GM23338 (cell line): ENCODE measurements at regions not wholly inside any gene's neighbourhood (a gene's known extent, or its start where the extent isn't known, plus 50 kb on each side); places are given as distances from the start of the nearest gene placed in this dataset.

ENCODE experiments used
- ATAC-seq: fragments of 200-7000 bp; cut with Tn5 transposase; 3 replicates; pipeline ENCODE4 v1.9.1; 2020
- DNase-seq: peaks from one replicate; pipeline ENCODE4 v3.0.0-alpha.2; 2015; ENCODE audit warnings: low spot score
- H2AFZ ChIP-seq: fragments of 200-600 bp; sonication (generic); 2 replicates; pipeline ENCODE4 v1.8.0; 2016; ENCODE audit warnings: antibody characterized with exemption, mild to moderate bottlenecking, moderate library complexity
- H3F3A ChIP-seq: fragments of 200-600 bp; sonication (generic); replicated peaks from 2 replicates; pipeline ENCODE4 v1.8.0; 2017; ENCODE audit warnings: antibody characterized with exemption, mixed run types, low read depth
- H3K27ac ChIP-seq: fragments of 200-600 bp; sonication (generic); 2 replicates; pipeline ENCODE4 v1.6.1; 2016; ENCODE audit warnings: low read depth
- H3K27me3 ChIP-seq: fragments of 200-600 bp; sonication (generic); 2 replicates; pipeline ENCODE4 v1.8.0; 2016; ENCODE audit warnings: mild to moderate bottlenecking, mixed run types, moderate library complexity; ENCODE audit not compliant: insufficient read depth
- H3K36me3 ChIP-seq: fragments of 200-600 bp; sonication (generic); 2 replicates; pipeline ENCODE4 v1.8.0; 2016; ENCODE audit warnings: mild to moderate bottlenecking; ENCODE audit not compliant: insufficient read depth
- H3K4me1 ChIP-seq: fragments of 200-600 bp; sonication (generic); 2 replicates; pipeline ENCODE4 v1.8.0; 2016; ENCODE audit warnings: mild to moderate bottlenecking, moderate library complexity; ENCODE audit not compliant: insufficient read depth
- H3K4me2 ChIP-seq: fragments of 200-600 bp; sonication (generic); 2 replicates; pipeline ENCODE4 v1.7.1; 2017; ENCODE audit warnings: mixed run types
- H3K4me3 ChIP-seq: fragments of 200-600 bp; sonication (generic); 2 replicates; pipeline ENCODE4 v1.6.1; 2016; ENCODE audit warnings: mixed run types
- H3K79me2 ChIP-seq: fragments of 200-600 bp; sonication (generic); replicated peaks from 2 replicates; pipeline ENCODE4 v1.8.0; 2017; ENCODE audit warnings: mild to moderate bottlenecking; ENCODE audit not compliant: insufficient read depth
- H3K9me2 ChIP-seq: fragments of 200-600 bp; sonication (generic); 2 replicates; pipeline ENCODE4 v1.8.0; 2017; ENCODE audit not compliant: insufficient read depth
- H4K20me1 ChIP-seq: fragments of 200-600 bp; sonication (generic); replicated peaks from 2 replicates; pipeline ENCODE4 v1.8.0; 2017; ENCODE audit warnings: mild to moderate bottlenecking; ENCODE audit not compliant: insufficient read depth
- H3K27ac Mint-ChIP-seq: 2 replicates; pipeline ENCODE4 v1.8.0; 2020; ENCODE audit warnings: inconsistent platforms, mild to moderate bottlenecking, moderate library complexity, mixed read lengths
- H3K27me3 Mint-ChIP-seq: 3 replicates; pipeline ENCODE4 v1.8.0; 2022; ENCODE audit warnings: low read depth, mild to moderate bottlenecking, moderate library complexity, mixed read lengths, inconsistent platforms; ENCODE audit not compliant: insufficient read depth, poor library complexity
- H3K36me3 Mint-ChIP-seq: 3 replicates; pipeline ENCODE4 v1.8.0; 2021; ENCODE audit warnings: low read depth, mild to moderate bottlenecking, inconsistent platforms, moderate library complexity, mixed read lengths
- H3K4me1 Mint-ChIP-seq: 3 replicates; pipeline ENCODE4 v1.8.0; 2020; ENCODE audit warnings: mild to moderate bottlenecking, inconsistent platforms, mixed read lengths
- H3K4me3 Mint-ChIP-seq: 3 replicates; pipeline ENCODE4 v1.8.0; 2021; ENCODE audit warnings: moderate library complexity, mild to moderate bottlenecking, inconsistent platforms, mixed read lengths
- H3K9me3 Mint-ChIP-seq: 3 replicates; pipeline ENCODE4 v1.8.0; 2020; ENCODE audit warnings: moderate library complexity, mild to moderate bottlenecking, inconsistent platforms, mixed read lengths
- CREB1 ChIP-seq: fragments of 250-450 bp; sonication (Bioruptor Pico); IDR thresholded peaks from 2 replicates; pipeline ENCODE4 v1.5.0; 2020; ENCODE audit warnings: low read depth, mild to moderate bottlenecking, moderate library complexity
- EZH2phosphoT487 ChIP-seq: fragments of 200-600 bp; sonication (generic); IDR thresholded peaks from one replicate; pipeline ENCODE4 v1.8.1; 2018; ENCODE audit warnings: antibody characterized with exemption; ENCODE audit not compliant: unreplicated experiment
- POLR2AphosphoS5 ChIP-seq: IDR thresholded peaks from 2 replicates; pipeline ENCODE4 v1.6.1; 2016; ENCODE audit warnings: antibody characterized with exemption, low read depth
- STAT1 ChIP-seq: IDR thresholded peaks from one replicate; pipeline ENCODE4 v1.6.1; 2016; ENCODE audit warnings: antibody characterized with exemption; ENCODE audit not compliant: unreplicated experiment
- ZNF114 ChIP-seq: fragments of 250-450 bp; sonication (Bioruptor Pico); IDR thresholded peaks from 2 replicates; pipeline ENCODE4 v1.5.0; 2020; ENCODE audit warnings: mild to moderate bottlenecking, moderate library complexity
- ZNF331 ChIP-seq: fragments of 250-450 bp; sonication (Bioruptor Pico); IDR thresholded peaks from 2 replicates; pipeline ENCODE4 v1.5.0; 2020; ENCODE audit warnings: low read depth, mild to moderate bottlenecking, moderate library complexity
- TF ChIP-seq, protein P1 (sequence below): fragments of 250-450 bp; sonication (Bioruptor Pico); IDR thresholded peaks from 2 replicates; pipeline ENCODE4 v1.5.0; 2020; ENCODE audit warnings: mild to moderate bottlenecking, moderate library complexity
- TF ChIP-seq, protein P2 (sequence below): IDR thresholded peaks from 2 replicates; pipeline ENCODE4 v1.6.1; 2016; ENCODE audit warnings: antibody characterized with exemption

- TF ChIP-seq, protein P1, sequence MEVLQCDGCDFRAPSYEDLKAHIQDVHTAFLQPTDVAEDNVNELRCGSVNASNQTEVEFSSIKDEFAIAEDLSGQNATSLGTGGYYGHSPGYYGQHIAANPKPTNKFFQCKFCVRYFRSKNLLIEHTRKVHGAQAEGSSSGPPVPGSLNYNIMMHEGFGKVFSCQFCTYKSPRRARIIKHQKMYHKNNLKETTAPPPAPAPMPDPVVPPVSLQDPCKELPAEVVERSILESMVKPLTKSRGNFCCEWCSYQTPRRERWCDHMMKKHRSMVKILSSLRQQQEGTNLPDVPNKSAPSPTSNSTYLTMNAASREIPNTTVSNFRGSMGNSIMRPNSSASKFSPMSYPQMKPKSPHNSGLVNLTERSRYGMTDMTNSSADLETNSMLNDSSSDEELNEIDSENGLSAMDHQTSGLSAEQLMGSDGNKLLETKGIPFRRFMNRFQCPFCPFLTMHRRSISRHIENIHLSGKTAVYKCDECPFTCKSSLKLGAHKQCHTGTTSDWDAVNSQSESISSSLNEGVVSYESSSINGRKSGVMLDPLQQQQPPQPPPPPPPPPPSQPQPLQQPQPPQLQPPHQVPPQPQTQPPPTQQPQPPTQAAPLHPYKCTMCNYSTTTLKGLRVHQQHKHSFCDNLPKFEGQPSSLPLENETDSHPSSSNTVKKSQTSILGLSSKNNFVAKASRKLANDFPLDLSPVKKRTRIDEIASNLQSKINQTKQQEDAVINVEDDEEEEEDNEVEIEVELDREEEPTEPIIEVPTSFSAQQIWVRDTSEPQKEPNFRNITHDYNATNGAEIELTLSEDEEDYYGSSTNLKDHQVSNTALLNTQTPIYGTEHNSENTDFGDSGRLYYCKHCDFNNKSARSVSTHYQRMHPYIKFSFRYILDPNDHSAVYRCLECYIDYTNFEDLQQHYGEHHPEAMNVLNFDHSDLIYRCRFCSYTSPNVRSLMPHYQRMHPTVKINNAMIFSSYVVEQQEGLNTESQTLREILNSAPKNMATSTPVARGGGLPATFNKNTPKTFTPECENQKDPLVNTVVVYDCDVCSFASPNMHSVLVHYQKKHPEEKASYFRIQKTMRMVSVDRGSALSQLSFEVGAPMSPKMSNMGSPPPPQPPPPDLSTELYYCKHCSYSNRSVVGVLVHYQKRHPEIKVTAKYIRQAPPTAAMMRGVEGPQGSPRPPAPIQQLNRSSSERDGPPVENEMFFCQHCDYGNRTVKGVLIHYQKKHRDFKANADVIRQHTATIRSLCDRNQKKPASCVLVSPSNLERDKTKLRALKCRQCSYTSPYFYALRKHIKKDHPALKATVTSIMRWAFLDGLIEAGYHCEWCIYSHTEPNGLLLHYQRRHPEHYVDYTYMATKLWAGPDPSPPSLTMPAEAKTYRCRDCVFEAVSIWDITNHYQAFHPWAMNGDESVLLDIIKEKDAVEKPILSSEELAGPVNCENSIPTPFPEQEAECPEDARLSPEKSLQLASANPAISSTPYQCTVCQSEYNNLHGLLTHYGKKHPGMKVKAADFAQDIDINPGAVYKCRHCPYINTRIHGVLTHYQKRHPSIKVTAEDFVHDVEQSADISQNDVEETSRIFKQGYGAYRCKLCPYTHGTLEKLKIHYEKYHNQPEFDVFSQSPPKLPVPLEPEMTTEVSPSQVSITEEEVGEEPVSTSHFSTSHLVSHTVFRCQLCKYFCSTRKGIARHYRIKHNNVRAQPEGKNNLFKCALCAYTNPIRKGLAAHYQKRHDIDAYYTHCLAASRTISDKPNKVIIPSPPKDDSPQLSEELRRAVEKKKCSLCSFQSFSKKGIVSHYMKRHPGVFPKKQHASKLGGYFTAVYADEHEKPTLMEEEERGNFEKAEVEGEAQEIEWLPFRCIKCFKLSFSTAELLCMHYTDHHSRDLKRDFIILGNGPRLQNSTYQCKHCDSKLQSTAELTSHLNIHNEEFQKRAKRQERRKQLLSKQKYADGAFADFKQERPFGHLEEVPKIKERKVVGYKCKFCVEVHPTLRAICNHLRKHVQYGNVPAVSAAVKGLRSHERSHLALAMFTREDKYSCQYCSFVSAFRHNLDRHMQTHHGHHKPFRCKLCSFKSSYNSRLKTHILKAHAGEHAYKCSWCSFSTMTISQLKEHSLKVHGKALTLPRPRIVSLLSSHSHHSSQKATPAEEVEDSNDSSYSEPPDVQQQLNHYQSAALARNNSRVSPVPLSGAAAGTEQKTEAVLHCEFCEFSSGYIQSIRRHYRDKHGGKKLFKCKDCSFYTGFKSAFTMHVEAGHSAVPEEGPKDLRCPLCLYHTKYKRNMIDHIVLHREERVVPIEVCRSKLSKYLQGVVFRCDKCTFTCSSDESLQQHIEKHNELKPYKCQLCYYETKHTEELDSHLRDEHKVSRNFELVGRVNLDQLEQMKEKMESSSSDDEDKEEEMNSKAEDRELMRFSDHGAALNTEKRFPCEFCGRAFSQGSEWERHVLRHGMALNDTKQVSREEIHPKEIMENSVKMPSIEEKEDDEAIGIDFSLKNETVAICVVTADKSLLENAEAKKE (CRISPR knock-in tag) = no peak
- TF ChIP-seq EZH2phosphoT487 = no peak
- TF ChIP-seq, protein P2, sequence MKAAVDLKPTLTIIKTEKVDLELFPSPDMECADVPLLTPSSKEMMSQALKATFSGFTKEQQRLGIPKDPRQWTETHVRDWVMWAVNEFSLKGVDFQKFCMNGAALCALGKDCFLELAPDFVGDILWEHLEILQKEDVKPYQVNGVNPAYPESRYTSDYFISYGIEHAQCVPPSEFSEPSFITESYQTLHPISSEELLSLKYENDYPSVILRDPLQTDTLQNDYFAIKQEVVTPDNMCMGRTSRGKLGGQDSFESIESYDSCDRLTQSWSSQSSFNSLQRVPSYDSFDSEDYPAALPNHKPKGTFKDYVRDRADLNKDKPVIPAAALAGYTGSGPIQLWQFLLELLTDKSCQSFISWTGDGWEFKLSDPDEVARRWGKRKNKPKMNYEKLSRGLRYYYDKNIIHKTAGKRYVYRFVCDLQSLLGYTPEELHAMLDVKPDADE = no peak
These were observed 54.5 kb upstream of the TBL1XR1 start (continued) for GRCh38 chr3:177251755-177252154.

- Mint-ChIP-seq H3K4me3 (no peak overlapping the region), H3K36me3 (no peaks in the 10 kb centered on the region), H3K4me1 (no peaks in the 10 kb centered on the region), H3K27me3 (peaks cover 7% of the 10 kb centered on the region), H3K9me3 (peaks cover 5% of the 10 kb centered on the region; the same call in 2 of the 3 replicates), H3K27ac (no peak overlapping the region)
- Histone ChIP-seq H3K79me2 (no peaks in the 10 kb centered on the region), H3F3A (no peaks in the 10 kb centered on the region), H3K4me1 (no peaks in the 10 kb centered on the region), H3K9me2 (0 out of 2 replicates have a peak, but pooled peaks cover 3% of the 10 kb centered on the region), H2AFZ (no peak overlapping the region), H4K20me1 (no peaks in the 10 kb centered on the region), H3K36me3 (no peaks in the 10 kb centered on the region), H3K27me3 (no peaks in the 10 kb centered on the region), H3K4me2 (no peak overlapping the region), H3K4me3 (no peak overlapping the region), H3K27ac (no peak overlapping the region)
- ATAC-seq = no peak
- no peak for DNase-seq
- TF ChIP-seq CREB1 (CRISPR knock-in tag) (no peak), STAT1 (no peak), POLR2AphosphoS5 (no peak), ZNF331 (no peak), ZNF114 (CRISPR knock-in tag) (no peak)
- TF ChIP-seq, protein P1 (CRISPR knock-in tag) = no peak
- TF ChIP-seq, protein P2 = no peak
These were observed 59.7 kb upstream of the TBL1XR1 start for GRCh38 chr3:177257006-177257405.
